ENCODE measurements at regions not wholly inside any gene's neighbourhood (a gene's known extent, or its start where the extent isn't known, plus 50 kb on each side); places are given as distances from the start of the nearest gene placed in this dataset.

DNA sequence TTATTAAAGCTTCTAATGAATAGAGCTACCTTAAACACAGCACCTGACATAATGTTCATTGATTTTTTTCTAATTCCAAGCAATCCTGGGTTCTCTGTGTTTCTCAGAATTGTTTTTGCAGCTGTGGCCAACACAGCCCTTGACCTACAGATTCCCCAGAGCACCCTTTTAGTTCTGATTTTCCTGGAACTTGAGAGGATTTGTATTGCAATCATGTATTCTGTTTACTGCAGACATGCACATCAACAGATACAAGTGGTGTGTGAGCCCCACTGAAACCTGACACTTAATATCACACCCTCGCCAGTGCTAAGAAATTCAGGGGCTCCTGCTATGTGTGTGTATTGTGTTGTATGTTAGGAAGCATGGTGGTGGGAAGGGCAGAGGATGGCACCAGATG is 344.2 kb upstream of the POM121L12 start:
- TF ChIP-seq, protein P1, sequence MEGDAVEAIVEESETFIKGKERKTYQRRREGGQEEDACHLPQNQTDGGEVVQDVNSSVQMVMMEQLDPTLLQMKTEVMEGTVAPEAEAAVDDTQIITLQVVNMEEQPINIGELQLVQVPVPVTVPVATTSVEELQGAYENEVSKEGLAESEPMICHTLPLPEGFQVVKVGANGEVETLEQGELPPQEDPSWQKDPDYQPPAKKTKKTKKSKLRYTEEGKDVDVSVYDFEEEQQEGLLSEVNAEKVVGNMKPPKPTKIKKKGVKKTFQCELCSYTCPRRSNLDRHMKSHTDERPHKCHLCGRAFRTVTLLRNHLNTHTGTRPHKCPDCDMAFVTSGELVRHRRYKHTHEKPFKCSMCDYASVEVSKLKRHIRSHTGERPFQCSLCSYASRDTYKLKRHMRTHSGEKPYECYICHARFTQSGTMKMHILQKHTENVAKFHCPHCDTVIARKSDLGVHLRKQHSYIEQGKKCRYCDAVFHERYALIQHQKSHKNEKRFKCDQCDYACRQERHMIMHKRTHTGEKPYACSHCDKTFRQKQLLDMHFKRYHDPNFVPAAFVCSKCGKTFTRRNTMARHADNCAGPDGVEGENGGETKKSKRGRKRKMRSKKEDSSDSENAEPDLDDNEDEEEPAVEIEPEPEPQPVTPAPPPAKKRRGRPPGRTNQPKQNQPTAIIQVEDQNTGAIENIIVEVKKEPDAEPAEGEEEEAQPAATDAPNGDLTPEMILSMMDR (tag by site-specific recombination; IDR thresholded peaks at IDR 0.05): no peak
- no peak for TF ChIP-seq ZNF138 (tag by site-specific recombination; IDR thresholded peaks at IDR 0.05; ENCODE audit: borderline replicate concordance)

All from HEK293 (cell line).